Keratinocyte (primary cell): ENCODE measurements at regions not wholly inside any gene's neighbourhood (a gene's known extent, or its start where the extent isn't known, plus 50 kb on each side); places are given as distances from the start of the nearest gene placed in this dataset.

Experiments used
- DNase-seq: peaks from one replicate; pipeline ENCODE4 v3.0.0-alpha.2; 2011; ENCODE audit warnings: low read depth, missing footprints, low spot score
- FAIRE-seq: peaks from 2 replicates; lab custom pipeline; 2011; peaks lifted over from hg19 to GRCh38; lab: Jason Lieb, UNC
- H2AFZ ChIP-seq: 2 replicates; pipeline ENCODE4 v1.6.0; 2012; ENCODE audit warnings: low read length, control low read depth, inconsistent platforms; ENCODE audit not compliant: control insufficient read depth
- H3K27ac ChIP-seq: 2 replicates; pipeline ENCODE4 v1.5.1; 2011; ENCODE audit warnings: low read length; ENCODE audit not compliant: control insufficient read depth, insufficient read depth
- H3K27me3 ChIP-seq: 3 replicates; pipeline ENCODE4 v1.6.0; 2011; ENCODE audit warnings: low read length; ENCODE audit not compliant: control insufficient read depth, insufficient read depth; ENCODE audit errors: extremely low read depth
- H3K36me3 ChIP-seq, 2 experiments: 2 replicates in 1 of 2; 3 replicates in 1 of 2; pipeline ENCODE4 v1.5.1; 2011; ENCODE audit warnings: low read length in 2 of 2, mild to moderate bottlenecking in 1 of 2; ENCODE audit not compliant: control insufficient read depth in 2 of 2, insufficient read depth in 2 of 2; ENCODE audit errors: extremely low read depth in 1 of 2
- H3K4me1 ChIP-seq: 3 replicates; pipeline ENCODE4 v1.5.1; 2011; ENCODE audit warnings: low read length; ENCODE audit not compliant: control insufficient read depth, insufficient read depth; ENCODE audit errors: extremely low read depth
- H3K4me2 ChIP-seq: 3 replicates; pipeline ENCODE4 v1.6.0; 2011; ENCODE audit warnings: low read depth, low read length; ENCODE audit not compliant: control insufficient read depth, insufficient read depth; ENCODE audit errors: extremely low read depth
- H3K4me3 ChIP-seq, 3 experiments: fragments of 200-600 bp in 1 of 3; sonication (generic) in 1 of 3; 2 replicates in 2 of 3; 3 replicates in 1 of 3; pipeline ENCODE4 v1.5.1; 2011 to 2016; ENCODE audit warnings: low read length in 3 of 3, mild to moderate bottlenecking in 3 of 3, control low read depth in 2 of 3, inconsistent platforms in 1 of 3, low read depth in 1 of 3, mixed read lengths in 1 of 3, mixed run types in 1 of 3, moderate library complexity in 1 of 3; ENCODE audit not compliant: control insufficient read depth in 2 of 3, insufficient read depth in 2 of 3; ENCODE audit errors: extremely low read depth in 1 of 3
- H3K79me2 ChIP-seq: 2 replicates; pipeline ENCODE4 v1.6.0; 2012; ENCODE audit warnings: low read length; ENCODE audit not compliant: control insufficient read depth, insufficient read depth
- H3K9ac ChIP-seq: 3 replicates; pipeline ENCODE4 v1.6.0; 2011; ENCODE audit warnings: low read length; ENCODE audit not compliant: control insufficient read depth, insufficient read depth; ENCODE audit errors: extremely low read depth
- H3K9me1 ChIP-seq: 3 replicates; pipeline ENCODE4 v1.6.0; 2011; ENCODE audit warnings: low read length; ENCODE audit not compliant: control insufficient read depth, insufficient read depth; ENCODE audit errors: extremely low read depth
- H3K9me3 ChIP-seq: 2 replicates; pipeline ENCODE4 v1.5.1; 2012; ENCODE audit warnings: low read depth, low read length; ENCODE audit not compliant: control insufficient read depth
- H4K20me1 ChIP-seq: 3 replicates; pipeline ENCODE4 v1.6.0; 2011; ENCODE audit warnings: low read length; ENCODE audit not compliant: control insufficient read depth, insufficient read depth; ENCODE audit errors: extremely low read depth
- EZH2 ChIP-seq: IDR thresholded peaks from one replicate; pipeline ENCODE4 v1.6.1; 2012; ENCODE audit warnings: inconsistent platforms, mild to moderate bottlenecking, low read length, moderate library complexity
- dilution Hi-C: fragments of 300-500 bp; cut with MboI; formaldehyde crosslinking; loops from one replicate; pipeline ENCODE4 v1.7.0; 2020; ENCODE audit warnings: low sequenced_read_pairs; ENCODE audit not compliant: extremely low pct_ligation_motif_present
- TF ChIP-seq, protein P1 (sequence below), 3 experiments: IDR thresholded peaks in 1 of 3; conservative IDR thresholded peaks in 1 of 3; optimal IDR thresholded peaks in 1 of 3; 2 replicates in 2 of 3; 3 replicates in 1 of 3; pipeline versions ENCODE3 to v1.5.1; 2011; ENCODE audit warnings: low read length in 3 of 3, mild to moderate bottlenecking in 3 of 3, moderate library complexity in 2 of 3, control low read depth in 1 of 3, inconsistent platforms in 1 of 3; ENCODE audit not compliant: insufficient read depth in 2 of 3; ENCODE audit errors: extremely low read depth in 1 of 3

DNA sequence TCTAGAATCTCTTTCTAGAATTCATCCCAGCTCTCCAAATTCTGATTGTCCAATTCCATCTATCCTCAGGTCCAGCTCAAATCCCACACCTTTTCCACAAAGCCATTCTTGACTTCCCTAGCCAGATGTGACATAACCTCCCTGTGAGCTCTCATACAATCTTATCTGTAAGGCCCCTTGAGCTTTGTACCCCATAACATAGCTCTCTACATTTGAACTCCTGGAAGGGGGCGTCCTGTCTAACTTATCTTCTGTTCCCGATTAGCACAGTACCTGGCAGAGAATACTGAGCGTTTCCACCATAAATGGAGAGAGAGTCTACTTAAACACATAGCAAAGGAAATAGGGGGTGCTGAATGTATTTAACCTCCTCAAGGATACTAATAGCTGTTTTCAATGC lies 251.6 kb upstream of the RGMB start:
- Histone ChIP-seq H3K79me2 (no peaks in the 10 kb centered on the region), H3K9me1 (no peaks in the 10 kb centered on the region), H3K4me1 (no peaks in the 10 kb centered on the region), H3K9me3 (no peaks in the 10 kb centered on the region), H3K36me3 (no peaks in the 10 kb centered on the region), H4K20me1 (no peaks in the 10 kb centered on the region), H2AFZ (no peak overlapping the region), H3K27ac (no peak overlapping the region), H3K9ac (no peak overlapping the region), H3K27me3 (no peaks in the 10 kb centered on the region), H3K4me2 (no peak overlapping the region), H3K4me3 (no peak overlapping the region)
- dilution Hi-C loops, result no loop called here
- FAIRE-seq (no peak), DNase-seq (no peak)
- TF ChIP-seq EZH2, result no peak
- TF ChIP-seq, protein P1, sequence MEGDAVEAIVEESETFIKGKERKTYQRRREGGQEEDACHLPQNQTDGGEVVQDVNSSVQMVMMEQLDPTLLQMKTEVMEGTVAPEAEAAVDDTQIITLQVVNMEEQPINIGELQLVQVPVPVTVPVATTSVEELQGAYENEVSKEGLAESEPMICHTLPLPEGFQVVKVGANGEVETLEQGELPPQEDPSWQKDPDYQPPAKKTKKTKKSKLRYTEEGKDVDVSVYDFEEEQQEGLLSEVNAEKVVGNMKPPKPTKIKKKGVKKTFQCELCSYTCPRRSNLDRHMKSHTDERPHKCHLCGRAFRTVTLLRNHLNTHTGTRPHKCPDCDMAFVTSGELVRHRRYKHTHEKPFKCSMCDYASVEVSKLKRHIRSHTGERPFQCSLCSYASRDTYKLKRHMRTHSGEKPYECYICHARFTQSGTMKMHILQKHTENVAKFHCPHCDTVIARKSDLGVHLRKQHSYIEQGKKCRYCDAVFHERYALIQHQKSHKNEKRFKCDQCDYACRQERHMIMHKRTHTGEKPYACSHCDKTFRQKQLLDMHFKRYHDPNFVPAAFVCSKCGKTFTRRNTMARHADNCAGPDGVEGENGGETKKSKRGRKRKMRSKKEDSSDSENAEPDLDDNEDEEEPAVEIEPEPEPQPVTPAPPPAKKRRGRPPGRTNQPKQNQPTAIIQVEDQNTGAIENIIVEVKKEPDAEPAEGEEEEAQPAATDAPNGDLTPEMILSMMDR (optimal IDR thresholded peaks at IDR 0.05 in 1 of 3, IDR thresholded peaks at IDR 0.05 in 1 of 3, conservative IDR thresholded peaks at IDR 0.05 in 1 of 3; ENCODE audit: extremely low read depth in 1 of 3, insufficient read depth in 2 of 3, low read length in 3 of 3), result no peak

DNA sequence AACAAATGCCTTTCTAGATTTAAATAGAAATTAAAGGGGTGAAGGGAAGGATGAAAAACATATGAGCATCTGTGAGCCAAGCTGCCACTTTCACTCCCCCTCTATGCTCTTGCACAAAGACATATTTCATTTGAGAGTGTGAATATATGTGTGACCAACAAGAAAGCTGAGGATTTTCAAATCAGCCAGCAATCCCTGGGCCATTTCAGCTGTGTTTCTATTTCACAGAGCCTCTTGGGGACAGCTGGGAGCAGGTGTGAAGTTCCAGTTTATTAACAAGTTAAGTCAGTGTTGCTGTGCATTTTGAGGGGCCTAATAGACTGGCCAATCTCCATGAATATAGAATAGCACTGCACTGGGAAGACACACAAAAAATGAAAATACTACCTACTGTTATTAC lies 248.7 kb upstream of the RGMB start:
- TF ChIP-seq, protein P1 (optimal IDR thresholded peaks at IDR 0.05 in 1 of 3, IDR thresholded peaks at IDR 0.05 in 1 of 3, conservative IDR thresholded peaks at IDR 0.05 in 1 of 3; ENCODE audit: extremely low read depth in 1 of 3, insufficient read depth in 2 of 3, low read length in 3 of 3), result no peak
- TF ChIP-seq EZH2, result no peak
- Histone ChIP-seq H3K36me3 (no peaks in the 10 kb centered on the region), H3K4me3 (no peak overlapping the region), H3K9ac (no peak overlapping the region), H2AFZ (no peak overlapping the region), H3K27me3 (no peaks in the 10 kb centered on the region), H3K27ac (no peak overlapping the region), H3K9me1 (no peaks in the 10 kb centered on the region), H3K4me2 (no peak overlapping the region), H3K79me2 (no peaks in the 10 kb centered on the region), H3K9me3 (no peaks in the 10 kb centered on the region), H3K4me1 (no peaks in the 10 kb centered on the region), H4K20me1 (no peaks in the 10 kb centered on the region)
- dilution Hi-C loops, result no loop called here
- FAIRE-seq (no peak), DNase-seq (no peak)
